Calu3 (cell line): ENCODE measurements at regions not wholly inside any gene's neighbourhood (a gene's known extent, or its start where the extent isn't known, plus 50 kb on each side); places are given as distances from the start of the nearest gene placed in this dataset.

Experiments used
- BruUV-seq: library from RNA; stranded (reverse); fragments of 400-500 nt; replicated peaks from 2 replicates; lab custom pipeline; 2021; lab: Mats Ljungman, UMichigan
- CTCF ChIA-PET: fragments of 300-600 bp; sonication (Branson Sonifier 250); formaldehyde crosslinking; loops from one replicate; lab custom pipeline; 2022; ENCODE audit warnings: antibody characterized with exemption; lab: Charles Lee
- DNase-seq: peaks from one replicate; pipeline ENCODE4 v3.0.0; 2022
- H3K27ac Mint-ChIP-seq: one replicate; pipeline ENCODE4 v1.8.0; 2022; ENCODE audit warnings: mixed read lengths; ENCODE audit not compliant: unreplicated experiment
- H3K27me3 Mint-ChIP-seq: one replicate; pipeline ENCODE4 v1.8.0; 2022; ENCODE audit warnings: mixed read lengths; ENCODE audit not compliant: unreplicated experiment
- H3K36me3 Mint-ChIP-seq: one replicate; pipeline ENCODE4 v1.8.0; 2022; ENCODE audit warnings: mild to moderate bottlenecking, moderate library complexity, mixed read lengths; ENCODE audit not compliant: insufficient read depth, unreplicated experiment
- H3K4me1 Mint-ChIP-seq: one replicate; pipeline ENCODE4 v1.8.0; 2022; ENCODE audit warnings: mild to moderate bottlenecking, low read depth, mixed read lengths; ENCODE audit not compliant: unreplicated experiment
- H3K4me3 Mint-ChIP-seq: one replicate; pipeline ENCODE4 v1.8.0; 2022; ENCODE audit warnings: mild to moderate bottlenecking, low read depth, moderate library complexity, mixed read lengths; ENCODE audit not compliant: unreplicated experiment
- H3K9me3 Mint-ChIP-seq: one replicate; pipeline ENCODE4 v1.8.0; 2022; ENCODE audit warnings: low read depth, mixed read lengths; ENCODE audit not compliant: unreplicated experiment
- CTCF ChIP-seq: fragments of 200-600 bp; IDR thresholded peaks from one replicate; pipeline ENCODE4 v1.8.0; 2022; ENCODE audit warnings: antibody characterized with exemption; ENCODE audit not compliant: unreplicated experiment
- intact Hi-C: fragments of 100-400 bp; cut with micrococcal nuclease; formaldehyde crosslinking; loops from one replicate; pipeline ENCODE4 v1.10.0; 2022; ENCODE audit not compliant: unreplicated experiment

GRCh38 chr4:181962321-181962720 lies 280.9 kb upstream of the TENM3 start:
- BruUV-seq = no TSS peak
- no peaks in the 10 kb centered on the region for H3K9me3 Mint-ChIP-seq
- no peak overlapping the region for H3K27ac Mint-ChIP-seq
- no peak for DNase-seq
- no peak overlapping the region for H3K4me3 Mint-ChIP-seq
- CTCF ChIA-PET = no interaction called here
- H3K4me1 Mint-ChIP-seq = peaks cover 9% of the 10 kb centered on the region
- intact Hi-C loops = no loop called here
- no peaks in the 10 kb centered on the region for H3K27me3 Mint-ChIP-seq
- no peaks in the 10 kb centered on the region for H3K36me3 Mint-ChIP-seq
- TF ChIP-seq CTCF = no peak

DNA sequence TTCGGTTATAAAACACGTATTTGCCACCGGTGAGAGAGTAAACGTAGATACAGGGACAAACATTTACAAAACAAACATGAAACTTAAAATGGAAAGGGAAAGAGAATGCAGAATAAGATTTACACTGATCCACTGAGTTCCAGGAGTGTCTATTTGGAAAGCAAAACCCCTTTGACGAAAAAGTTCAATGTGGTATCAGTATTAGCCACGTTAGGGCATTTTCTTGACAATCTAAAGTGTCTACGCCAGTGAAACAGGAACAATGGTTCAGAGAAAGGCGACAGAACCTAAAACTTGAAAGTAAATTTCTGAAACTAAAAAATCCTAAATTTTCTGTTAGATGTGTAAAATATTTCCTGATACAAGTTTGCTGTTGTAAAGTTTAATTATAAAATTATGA lies 278.5 kb upstream of the TENM3 start:
- Mint-ChIP-seq H3K27me3 (no peaks in the 10 kb centered on the region), H3K4me3 (no peak overlapping the region), H3K4me1 (no peaks in the 10 kb centered on the region), H3K27ac (no peak overlapping the region), H3K36me3 (no peaks in the 10 kb centered on the region), H3K9me3 (no peaks in the 10 kb centered on the region)
- CTCF ChIA-PET = no interaction called here
- no peak for DNase-seq
- BruUV-seq = no TSS peak
- intact Hi-C loops = no loop called here
- no peak for TF ChIP-seq CTCF

DNA sequence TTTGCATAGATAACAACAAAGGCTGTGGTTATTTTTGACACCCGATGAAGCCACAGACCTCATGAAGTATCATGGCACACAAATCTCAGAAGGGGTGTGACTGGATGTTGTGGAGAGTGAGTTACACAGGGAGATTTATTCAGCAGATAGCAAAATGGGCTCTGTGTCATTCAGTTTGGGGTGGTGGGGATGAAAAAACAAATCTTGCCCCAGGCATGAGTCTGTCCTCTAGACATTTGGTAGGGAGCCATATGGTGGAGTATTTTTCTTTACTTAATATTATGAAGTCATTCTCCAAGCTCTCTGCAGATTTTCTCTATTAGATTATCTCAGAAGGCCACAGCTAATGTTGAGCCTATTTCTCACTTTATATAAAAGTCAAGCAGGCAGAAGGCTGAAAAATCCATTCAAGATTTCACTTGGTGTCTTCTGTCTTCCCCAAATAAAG lies 277.1 kb upstream of the TENM3 start:
- Mint-ChIP-seq H3K36me3 (no peaks in the 10 kb centered on the region), H3K4me1 (no peaks in the 10 kb centered on the region), H3K27me3 (no peaks in the 10 kb centered on the region), H3K4me3 (no peak overlapping the region), H3K9me3 (no peaks in the 10 kb centered on the region), H3K27ac (no peak overlapping the region)
- CTCF ChIA-PET = no interaction called here
- no peak for TF ChIP-seq CTCF
- intact Hi-C loops = no loop called here
- no peak for DNase-seq
- BruUV-seq = no TSS peak

DNA sequence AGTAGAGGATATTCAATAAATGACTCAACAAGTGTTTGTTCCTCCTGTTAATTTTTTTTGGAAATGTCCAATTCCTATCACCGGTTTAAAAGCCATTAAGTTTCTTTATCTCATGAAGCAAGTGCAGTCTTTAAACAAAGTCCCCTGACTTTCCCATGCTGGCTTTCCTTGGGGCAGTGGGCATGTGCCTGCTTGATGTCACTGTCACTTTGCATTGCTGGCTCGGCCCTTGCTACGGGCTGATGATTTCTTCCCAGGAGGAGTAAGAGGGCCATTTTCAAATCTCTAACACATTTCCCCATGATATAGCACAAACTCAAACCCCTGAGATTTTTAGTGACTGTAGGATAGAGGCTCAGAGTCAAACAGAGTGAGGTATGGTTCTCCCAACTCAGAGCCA lies 275.8 kb upstream of the TENM3 start:
- no peaks in the 10 kb centered on the region for H3K36me3 Mint-ChIP-seq

More for the DNA sequence above, 275.8 kb upstream of the TENM3 start:
- no peak overlapping the region for H3K4me3 Mint-ChIP-seq
- no peaks in the 10 kb centered on the region for H3K4me1 Mint-ChIP-seq
- H3K27me3 Mint-ChIP-seq = no peaks in the 10 kb centered on the region
- H3K27ac Mint-ChIP-seq = no peak overlapping the region
- intact Hi-C loops = no loop called here
- no TSS peak for BruUV-seq
- DNase-seq = no peak
- no peak for TF ChIP-seq CTCF
- no peaks in the 10 kb centered on the region for H3K9me3 Mint-ChIP-seq
- CTCF ChIA-PET = no interaction called here
